Lung (tissue), 11 donors: ENCODE measurements at regions not wholly inside any gene's neighbourhood (a gene's known extent, or its start where the extent isn't known, plus 50 kb on each side); places are given as distances from the start of the nearest gene placed in this dataset.

Source experiments
- ATAC-seq: fragments of 200-7000 bp; cut with Tn5 transposase; one replicate; pipeline ENCODE4 v1.9.1; 2020; ENCODE audit warnings: moderate number of reproducible peaks; ENCODE audit not compliant: insufficient read depth, low FRiP score
- DNase-seq, 3 donors: peaks; one replicate each; pipeline ENCODE4 v3.0.0-alpha.2; 2013 to 2017
- H3K27ac ChIP-seq, 2 donors: one replicate each; pipeline ENCODE4 v1.5.1; 2013; ENCODE audit warnings: mild to moderate bottlenecking in 2 of 2, moderate library complexity in 2 of 2, control low read depth in 1 of 2, inconsistent platforms in 1 of 2, low read depth in 1 of 2, low read length in 1 of 2
- H3K27me3 ChIP-seq, 3 donors: one replicate each; pipeline ENCODE4 v1.5.1; 2013; ENCODE audit warnings: low read length in 2 of 3; ENCODE audit not compliant: control insufficient read depth in 3 of 3, insufficient read depth in 3 of 3
- H3K36me3 ChIP-seq, 4 donors: one replicate each; pipeline ENCODE4 v1.5.1; 2013; ENCODE audit warnings: low read length in 4 of 4, mild to moderate bottlenecking in 1 of 4, moderate library complexity in 1 of 4; ENCODE audit not compliant: control insufficient read depth in 4 of 4, insufficient read depth in 4 of 4
- H3K4me1 ChIP-seq, 5 donors: one replicate each; pipeline ENCODE4 v1.5.1; 2013; ENCODE audit warnings: low read length in 5 of 5, mild to moderate bottlenecking in 2 of 5, moderate library complexity in 1 of 5; ENCODE audit not compliant: control insufficient read depth in 5 of 5, insufficient read depth in 5 of 5
- H3K4me3 ChIP-seq: one replicate; pipeline ENCODE4 v1.5.1; 2013; ENCODE audit warnings: mild to moderate bottlenecking, control low read depth, moderate library complexity
- H3K9ac ChIP-seq, 2 donors: one replicate each; pipeline ENCODE4 v1.5.1; 2013; ENCODE audit warnings: low read length in 2 of 2, control low read depth in 1 of 2; ENCODE audit not compliant: insufficient read depth in 1 of 2
- H3K9me3 ChIP-seq, 4 donors: one replicate each; pipeline ENCODE4 v1.5.1; 2013; ENCODE audit warnings: low read length in 3 of 4, mild to moderate bottlenecking in 1 of 4, moderate library complexity in 1 of 4; ENCODE audit not compliant: control insufficient read depth in 4 of 4, insufficient read depth in 3 of 4
- WGBS, 2 donors: extraction: QIAGEN DNeasy Blood & Tissue Kit; methylation state at CpG; one replicate each; pipeline ENCODE4 v1.1.7; 2013; 5-methylcytosine and 5-hydroxymethylcytosine counted together
- TF ChIP-seq, protein P1 (sequence below): IDR thresholded peaks from 2 replicates; pipeline ENCODE4 v1.5.1; 2012; ENCODE audit warnings: mild to moderate bottlenecking; ENCODE audit errors: control extremely low read depth, extremely low read depth
- donor health status: control.
- donor health status: control.
- donor health status: Bipolar disorder and iron deficiency.
- donor health status: healthy.
- donor health status: DM: yes; HTN: yes; CAD: no.

DNA sequence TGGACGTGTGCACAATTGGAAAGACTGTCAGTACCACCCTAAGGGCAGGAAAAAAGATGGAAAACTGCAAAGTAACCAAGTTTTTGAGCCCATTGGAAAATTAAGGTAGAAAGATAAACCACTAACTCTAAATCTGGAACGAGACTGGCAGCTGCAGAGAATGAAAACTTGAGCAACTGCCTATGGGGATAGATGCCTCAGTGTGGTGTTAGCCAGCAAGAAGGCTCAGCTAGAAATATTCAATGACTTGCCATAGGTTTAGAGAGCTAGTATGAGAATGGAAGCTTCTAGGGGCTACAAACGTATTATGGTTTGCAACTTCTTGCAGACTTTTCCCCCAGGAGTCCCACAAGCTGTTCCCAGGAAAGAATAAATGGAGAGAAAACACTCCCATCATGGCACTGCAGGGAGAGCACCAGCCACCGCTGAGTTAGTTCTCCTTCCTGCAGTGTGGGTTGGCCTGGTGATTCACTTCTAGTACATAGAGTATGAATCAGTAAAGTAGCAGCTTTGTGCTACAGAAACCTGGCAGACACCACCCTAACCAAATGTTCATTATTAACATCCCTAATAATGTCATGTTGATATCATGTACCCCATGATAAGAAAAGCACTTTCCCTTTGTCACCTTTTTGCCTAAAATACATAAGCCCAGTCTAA, 372.4 kb upstream of the VWC2 start:
- Histone ChIP-seq H3K9me3 (no peaks in the 10 kb centered on the region), H3K36me3 (no peaks in the 10 kb centered on the region), H3K9ac (no peak overlapping the region), H3K27ac (no peak overlapping the region), H3K27me3 (peaks cover 0 to 2% (median 0%) of the 10 kb centered on the region in 3 donors), H3K4me1 (no peaks in the 10 kb centered on the region), H3K4me3 (no peak overlapping the region)
- WGBS, 2 donors, result 68 to 81% methylated on average over 4 of the region's 4 CpGs
- no peak for DNase-seq
- no peak for ATAC-seq
- TF ChIP-seq, protein P1, sequence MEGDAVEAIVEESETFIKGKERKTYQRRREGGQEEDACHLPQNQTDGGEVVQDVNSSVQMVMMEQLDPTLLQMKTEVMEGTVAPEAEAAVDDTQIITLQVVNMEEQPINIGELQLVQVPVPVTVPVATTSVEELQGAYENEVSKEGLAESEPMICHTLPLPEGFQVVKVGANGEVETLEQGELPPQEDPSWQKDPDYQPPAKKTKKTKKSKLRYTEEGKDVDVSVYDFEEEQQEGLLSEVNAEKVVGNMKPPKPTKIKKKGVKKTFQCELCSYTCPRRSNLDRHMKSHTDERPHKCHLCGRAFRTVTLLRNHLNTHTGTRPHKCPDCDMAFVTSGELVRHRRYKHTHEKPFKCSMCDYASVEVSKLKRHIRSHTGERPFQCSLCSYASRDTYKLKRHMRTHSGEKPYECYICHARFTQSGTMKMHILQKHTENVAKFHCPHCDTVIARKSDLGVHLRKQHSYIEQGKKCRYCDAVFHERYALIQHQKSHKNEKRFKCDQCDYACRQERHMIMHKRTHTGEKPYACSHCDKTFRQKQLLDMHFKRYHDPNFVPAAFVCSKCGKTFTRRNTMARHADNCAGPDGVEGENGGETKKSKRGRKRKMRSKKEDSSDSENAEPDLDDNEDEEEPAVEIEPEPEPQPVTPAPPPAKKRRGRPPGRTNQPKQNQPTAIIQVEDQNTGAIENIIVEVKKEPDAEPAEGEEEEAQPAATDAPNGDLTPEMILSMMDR, result no peak

DNA sequence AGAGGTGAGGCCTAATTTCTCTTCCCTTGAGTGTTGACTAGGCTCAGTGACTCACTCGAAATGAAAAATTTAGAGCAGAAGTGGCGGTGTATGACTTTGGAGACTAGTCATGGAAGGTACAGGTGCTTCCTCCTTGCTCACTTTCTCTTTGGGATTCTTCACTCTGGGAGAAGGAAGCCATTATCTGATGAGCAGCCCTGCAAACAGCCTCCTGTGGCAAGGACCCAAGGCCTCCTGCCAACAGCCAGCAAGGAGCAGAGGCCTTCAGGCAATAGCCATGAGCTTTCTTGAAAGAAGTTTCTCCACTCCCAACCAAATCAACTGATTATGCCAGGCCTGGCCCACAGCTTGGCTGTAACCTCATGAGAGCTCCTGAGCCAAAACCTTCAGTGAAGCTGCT, 369.6 kb upstream of the VWC2 start:
- Histone ChIP-seq H3K4me1 (no peaks in the 10 kb centered on the region), H3K36me3 (no peaks in the 10 kb centered on the region), H3K27ac (no peak overlapping the region), H3K4me3 (no peak overlapping the region), H3K27me3 (peaks cover 0 to 2% (median 0%) of the 10 kb centered on the region in 3 donors), H3K9ac (no peak overlapping the region), H3K9me3 (peaks cover 0 to 5% (median 0%) of the 10 kb centered on the region in 4 donors)
- 84 to 90% methylated on average over 2 of the region's 2 CpGs for WGBS, 2 donors
- ATAC-seq, result no peak
- no peak for DNase-seq
- TF ChIP-seq, protein P1, result no peak

DNA sequence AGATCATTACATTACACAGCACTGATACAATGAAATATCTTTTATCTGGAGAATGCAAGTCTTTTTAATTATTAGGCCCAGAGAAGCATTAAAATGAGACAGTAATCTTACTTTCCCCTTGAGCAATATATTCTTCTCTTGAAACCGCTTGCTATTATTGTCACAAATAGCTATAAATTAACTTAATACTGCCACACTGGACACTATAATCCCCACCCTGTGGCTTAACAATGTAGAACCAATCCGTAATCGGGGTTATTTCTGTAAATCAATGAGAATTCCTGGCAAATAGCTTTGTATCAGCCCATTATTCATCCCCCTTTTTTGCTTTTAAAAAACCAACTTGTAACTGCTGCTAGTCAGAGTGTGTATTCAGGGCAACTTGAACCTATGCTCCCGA, 366.2 kb upstream of the VWC2 start:
- TF ChIP-seq, protein P1, result no peak
- 82 to 87% methylated on average over 4 of the region's 4 CpGs for WGBS, 2 donors
- H3K9ac ChIP-seq, result no peak overlapping the region
- H3K27ac ChIP-seq, result no peak overlapping the region
- no peak for DNase-seq
- H3K4me3 ChIP-seq, result no peak overlapping the region
- no peaks in the 10 kb centered on the region for H3K36me3 ChIP-seq
- H3K4me1 ChIP-seq, result no peaks in the 10 kb centered on the region
- no peaks in the 10 kb centered on the region for H3K27me3 ChIP-seq
- H3K9me3 ChIP-seq, result peaks cover 0 to 5% (median 0%) of the 10 kb centered on the region in 4 donors
- ATAC-seq, result no peak

DNA sequence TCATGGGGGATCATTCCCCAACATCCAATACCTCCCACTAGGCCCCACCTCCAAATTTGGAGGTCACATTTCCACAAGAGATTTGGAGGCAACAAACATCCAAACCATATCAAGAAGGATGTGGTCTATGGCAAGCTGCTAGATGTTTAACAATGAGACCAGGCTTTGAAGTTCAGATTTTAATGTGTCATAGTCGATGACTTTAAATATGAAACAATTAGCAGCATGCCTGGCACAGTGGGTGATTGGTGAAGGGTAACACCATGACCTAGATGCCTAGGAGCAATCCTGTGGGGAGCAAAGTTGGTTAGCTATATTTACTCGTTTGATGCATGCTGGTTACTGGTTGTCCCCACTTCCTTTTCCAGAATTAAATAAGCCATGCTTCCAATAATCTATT, 356.4 kb upstream of the VWC2 start:
- Histone ChIP-seq H3K4me1 (no peaks in the 10 kb centered on the region), H3K27me3 (peaks cover 0 to 26% (median 0%) of the 10 kb centered on the region in 3 donors), H3K36me3 (no peaks in the 10 kb centered on the region), H3K9me3 (no peaks in the 10 kb centered on the region), H3K9ac (no peak overlapping the region), H3K4me3 (no peak overlapping the region), H3K27ac (no peak overlapping the region)
- DNase-seq, result no peak
- 47 to 81% methylated on average over 2 of the region's 2 CpGs for WGBS, 2 donors
- ATAC-seq, result no peak
- TF ChIP-seq, protein P1, result no peak
